ENCODE measurements at regions not wholly inside any gene's neighbourhood (a gene's known extent, or its start where the extent isn't known, plus 50 kb on each side); places are given as distances from the start of the nearest gene placed in this dataset.

GRCh38 chr4:1577822-1578217 is 106.3 kb downstream of the FAM53A start:
- Histone ChIP-seq H3K9me3 (no peaks in the 10 kb centered on the region), H3K4me3 (no peak overlapping the region), H3K36me3 (ENCODE audit: low read depth) (no peaks in the 10 kb centered on the region), H3K4me1 (ENCODE audit: low read depth) (no peaks in the 10 kb centered on the region)
- intact Hi-C loops (cut with DNase I, micrococcal nuclease), result no loop called here
- no peak for TF ChIP-seq CTCF (IDR thresholded peaks at IDR 0.05)
- ATAC-seq, result no peak
- peak in 2 of 3 donors; percentile 17 to 50 for DNase-seq

- intact Hi-C loops (cut with DNase I, micrococcal nuclease), result no loop called here
- Histone ChIP-seq H3K9me3 (no peaks in the 10 kb centered on the region), H3K36me3 (ENCODE audit: low read depth) (no peaks in the 10 kb centered on the region), H3K4me1 (ENCODE audit: low read depth) (no peaks in the 10 kb centered on the region), H3K4me3 (no peak overlapping the region)
- no peak for TF ChIP-seq CTCF (IDR thresholded peaks at IDR 0.05)
- ATAC-seq (no peak), DNase-seq (peak in 2 of 3 donors; percentile 16 to 53)
Observed at GRCh38 chr4:1576961-1577821, 106.9 kb downstream of the FAM53A start.

DNA sequence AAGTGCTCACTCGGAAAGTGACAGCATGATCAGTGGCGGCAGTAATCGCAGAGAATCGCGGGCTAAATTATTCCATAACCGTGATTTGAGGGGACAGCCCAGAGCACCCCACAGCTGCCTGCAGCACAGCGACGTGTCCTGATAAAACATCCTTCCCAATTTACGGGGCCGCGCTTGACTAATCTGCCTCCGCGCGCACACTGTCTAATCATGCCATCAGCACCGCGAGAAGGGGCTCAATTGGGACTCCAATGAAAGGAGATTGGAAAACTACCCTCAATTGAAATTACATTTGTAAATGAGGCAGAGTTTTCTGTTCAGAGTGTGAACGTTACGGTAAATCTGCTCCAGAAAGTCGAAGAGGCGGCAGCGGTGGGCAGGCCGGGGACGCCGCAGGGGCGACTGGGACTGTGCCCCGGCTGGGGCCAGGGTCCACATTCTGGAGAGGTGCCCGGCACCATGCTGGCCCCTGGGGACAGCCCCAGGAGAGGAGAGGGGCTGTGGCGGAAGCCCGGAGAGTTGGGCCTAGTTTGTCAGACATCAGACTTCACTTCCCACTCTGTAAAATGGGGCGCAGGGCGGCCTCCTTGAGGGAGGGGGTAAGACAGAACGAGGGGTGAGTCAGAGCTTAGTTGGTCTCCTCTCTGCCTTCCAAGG is 107.7 kb downstream of the FAM53A start:
- Histone ChIP-seq H3K4me1 (ENCODE audit: low read depth) (no peaks in the 10 kb centered on the region), H3K36me3 (ENCODE audit: low read depth) (no peaks in the 10 kb centered on the region), H3K4me3 (no peak overlapping the region), H3K9me3 (no peaks in the 10 kb centered on the region)
- DNase-seq (peak in 1 of 3 donors; percentile 36), ATAC-seq (no peak)
- TF ChIP-seq CTCF (IDR thresholded peaks at IDR 0.05), result no peak
- intact Hi-C loops (cut with DNase I, micrococcal nuclease), result no loop called here

DNA sequence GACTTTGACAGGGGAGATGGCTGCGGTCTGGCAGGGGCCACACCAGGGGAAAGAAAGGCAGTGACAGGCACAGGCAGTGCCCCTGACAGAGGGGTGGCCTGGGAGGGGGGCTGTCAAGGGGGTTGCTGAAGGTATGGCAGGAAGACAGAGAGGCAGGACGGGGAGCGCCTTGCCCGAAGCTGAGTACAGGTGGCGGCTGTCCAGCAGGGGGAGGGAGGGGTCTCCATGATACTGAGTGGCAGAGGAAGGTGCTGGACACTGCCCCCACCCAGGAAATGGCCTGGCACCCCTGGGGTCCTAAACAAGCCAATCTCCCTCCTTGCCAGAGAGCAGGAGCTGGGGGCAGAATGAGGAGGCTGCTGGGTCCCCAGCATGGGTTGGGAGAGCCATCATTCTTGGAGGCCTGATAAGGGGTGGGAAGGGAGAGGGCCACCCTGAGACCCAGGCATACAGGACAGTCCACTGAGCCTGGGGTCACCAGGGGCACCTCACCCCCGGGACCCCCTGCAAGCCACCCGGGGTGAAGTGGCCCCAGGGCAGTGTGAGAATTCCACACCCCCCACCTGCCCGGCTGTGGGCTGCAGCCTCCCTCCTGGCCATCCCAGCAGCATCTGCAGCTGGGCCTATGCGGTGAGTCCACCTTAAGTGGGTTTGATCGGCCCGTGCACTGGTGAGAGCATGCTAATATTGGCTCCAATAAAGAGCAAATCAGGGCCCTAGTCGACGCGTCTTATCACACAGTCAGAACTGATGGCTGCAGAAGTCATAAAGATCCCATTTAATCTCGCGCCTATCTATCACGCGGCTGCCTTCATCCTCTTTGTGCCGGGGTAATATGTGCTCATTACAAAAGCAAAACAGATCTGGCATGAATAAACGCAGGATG is 108.5 kb downstream of the FAM53A start:
- peak in 2 of 3 donors; percentile 33 to 38 for DNase-seq
- no peaks in the 10 kb centered on the region for H3K4me1 ChIP-seq (ENCODE audit: low read depth)
- intact Hi-C loops (cut with DNase I, micrococcal nuclease), result no loop called here
- no peak for TF ChIP-seq CTCF (IDR thresholded peaks at IDR 0.05)
- no peaks in the 10 kb centered on the region for H3K9me3 ChIP-seq
- no peak overlapping the region for H3K4me3 ChIP-seq
- no peaks in the 10 kb centered on the region for H3K36me3 ChIP-seq (ENCODE audit: low read depth)
- no peak for ATAC-seq

- intact Hi-C loops (cut with DNase I, micrococcal nuclease), result no loop called here
- ATAC-seq (peak; percentile 41), DNase-seq (peak; percentile 52 to 71 (median 59))
- H3K4me3 ChIP-seq, result no peak overlapping the region
- no peaks in the 10 kb centered on the region for H3K9me3 ChIP-seq
- TF ChIP-seq CTCF (IDR thresholded peaks at IDR 0.05), result no peak
- H3K4me1 ChIP-seq (ENCODE audit: low read depth), result no peaks in the 10 kb centered on the region
- H3K36me3 ChIP-seq (ENCODE audit: low read depth), result no peaks in the 10 kb centered on the region
Observed at GRCh38 chr4:1574601-1575417, 109.3 kb downstream of the FAM53A start.
